ENCODE measurements at regions not wholly inside any gene's neighbourhood (a gene's known extent, or its start where the extent isn't known, plus 50 kb on each side); places are given as distances from the start of the nearest gene placed in this dataset.

- Histone ChIP-seq H3K4me3 (ENCODE audit: low read length) (no peak overlapping the region), H3K9ac (ENCODE audit: low read length) (no peak overlapping the region), H3K36me3 (ENCODE audit: control insufficient read depth, insufficient read depth, low read length) (no peaks in the 10 kb centered on the region), H3K27me3 (ENCODE audit: control insufficient read depth, insufficient read depth, low read length) (no peaks in the 10 kb centered on the region), H3K9me3 (ENCODE audit: control insufficient read depth, low read length) (no peaks in the 10 kb centered on the region), H3K4me1 (ENCODE audit: control insufficient read depth, insufficient read depth, low read length) (peaks cover 51% of the 10 kb centered on the region)
These were observed 141.1 kb downstream of the CEP57L1 start for GRCh38 chr6:109236115-109237076.

- Histone ChIP-seq H3K9me3 (ENCODE audit: control insufficient read depth, low read length) (no peaks in the 10 kb centered on the region), H3K9ac (ENCODE audit: low read length) (no peak overlapping the region), H3K27me3 (ENCODE audit: control insufficient read depth, insufficient read depth, low read length) (no peaks in the 10 kb centered on the region), H3K4me1 (ENCODE audit: control insufficient read depth, insufficient read depth, low read length) (peaks cover 58% of the 10 kb centered on the region), H3K4me3 (ENCODE audit: low read length) (no peak overlapping the region), H3K36me3 (ENCODE audit: control insufficient read depth, insufficient read depth, low read length) (no peaks in the 10 kb centered on the region)
These were observed 140.3 kb downstream of the CEP57L1 start for GRCh38 chr6:109235481-109236038.

- Histone ChIP-seq H3K4me3 (ENCODE audit: low read length) (no peak overlapping the region), H3K27me3 (ENCODE audit: control insufficient read depth, insufficient read depth, low read length) (no peaks in the 10 kb centered on the region), H3K9ac (ENCODE audit: low read length) (no peak overlapping the region), H3K36me3 (ENCODE audit: control insufficient read depth, insufficient read depth, low read length) (no peaks in the 10 kb centered on the region), H3K9me3 (ENCODE audit: control insufficient read depth, low read length) (no peaks in the 10 kb centered on the region), H3K4me1 (ENCODE audit: control insufficient read depth, insufficient read depth, low read length) (peaks cover 48% of the 10 kb centered on the region)
These were observed 135.1 kb downstream of the CEP57L1 start for GRCh38 chr6:109230453-109230852.

GRCh38 chr6:109229536-109229935, 134.2 kb downstream of the CEP57L1 start:
- Histone ChIP-seq H3K4me1 (ENCODE audit: control insufficient read depth, insufficient read depth, low read length) (peaks cover 48% of the 10 kb centered on the region), H3K36me3 (ENCODE audit: control insufficient read depth, insufficient read depth, low read length) (no peaks in the 10 kb centered on the region), H3K9me3 (ENCODE audit: control insufficient read depth, low read length) (no peaks in the 10 kb centered on the region), H3K9ac (ENCODE audit: low read length) (no peak overlapping the region), H3K4me3 (ENCODE audit: low read length) (no peak overlapping the region), H3K27me3 (ENCODE audit: control insufficient read depth, insufficient read depth, low read length) (no peaks in the 10 kb centered on the region)

- H3K9me3 ChIP-seq (ENCODE audit: control insufficient read depth, low read length), result no peaks in the 10 kb centered on the region
- no peak overlapping the region for H3K4me3 ChIP-seq (ENCODE audit: low read length)
- no peaks in the 10 kb centered on the region for H3K27me3 ChIP-seq (ENCODE audit: control insufficient read depth, insufficient read depth, low read length)
- no peaks in the 10 kb centered on the region for H3K36me3 ChIP-seq (ENCODE audit: control insufficient read depth, insufficient read depth, low read length)
- peaks cover 48% of the 10 kb centered on the region for H3K4me1 ChIP-seq (ENCODE audit: control insufficient read depth, insufficient read depth, low read length)
- no peak overlapping the region for H3K9ac ChIP-seq (ENCODE audit: low read length)
These were observed 132.3 kb downstream of the CEP57L1 start for GRCh38 chr6:109227646-109228045.

GRCh38 chr6:109226353-109226752, 131.0 kb downstream of the CEP57L1 start:
- no peak overlapping the region for H3K9ac ChIP-seq (ENCODE audit: low read length)
- peaks cover 42% of the 10 kb centered on the region for H3K4me1 ChIP-seq (ENCODE audit: control insufficient read depth, insufficient read depth, low read length)
- H3K9me3 ChIP-seq (ENCODE audit: control insufficient read depth, low read length), result no peaks in the 10 kb centered on the region
- H3K36me3 ChIP-seq (ENCODE audit: control insufficient read depth, insufficient read depth, low read length), result no peaks in the 10 kb centered on the region
- no peaks in the 10 kb centered on the region for H3K27me3 ChIP-seq (ENCODE audit: control insufficient read depth, insufficient read depth, low read length)
- H3K4me3 ChIP-seq (ENCODE audit: low read length), result no peak overlapping the region

- Histone ChIP-seq H3K36me3 (ENCODE audit: control insufficient read depth, insufficient read depth, low read length) (no peaks in the 10 kb centered on the region), H3K9me3 (ENCODE audit: control insufficient read depth, low read length) (no peaks in the 10 kb centered on the region), H3K4me3 (ENCODE audit: low read length) (no peak overlapping the region), H3K9ac (ENCODE audit: low read length) (no peak overlapping the region), H3K4me1 (ENCODE audit: control insufficient read depth, insufficient read depth, low read length) (peaks cover 38% of the 10 kb centered on the region), H3K27me3 (ENCODE audit: control insufficient read depth, insufficient read depth, low read length) (no peaks in the 10 kb centered on the region)
These were observed 130.6 kb downstream of the CEP57L1 start for GRCh38 chr6:109225946-109226345.

- H3K9ac ChIP-seq (ENCODE audit: low read length), result no peak overlapping the region
- H3K36me3 ChIP-seq (ENCODE audit: control insufficient read depth, insufficient read depth, low read length), result no peaks in the 10 kb centered on the region
- no peaks in the 10 kb centered on the region for H3K27me3 ChIP-seq (ENCODE audit: control insufficient read depth, insufficient read depth, low read length)
- no peak overlapping the region for H3K4me3 ChIP-seq (ENCODE audit: low read length)
- peaks cover 28% of the 10 kb centered on the region for H3K4me1 ChIP-seq (ENCODE audit: control insufficient read depth, insufficient read depth, low read length)
- H3K9me3 ChIP-seq (ENCODE audit: control insufficient read depth, low read length), result no peaks in the 10 kb centered on the region
These were observed 129.7 kb downstream of the CEP57L1 start for GRCh38 chr6:109224994-109225393.

GRCh38 chr6:109224107-109224875, 129.0 kb downstream of the CEP57L1 start:
- Histone ChIP-seq H3K36me3 (ENCODE audit: control insufficient read depth, insufficient read depth, low read length) (no peaks in the 10 kb centered on the region), H3K27me3 (ENCODE audit: control insufficient read depth, insufficient read depth, low read length) (no peaks in the 10 kb centered on the region), H3K4me3 (ENCODE audit: low read length) (no peak overlapping the region), H3K4me1 (ENCODE audit: control insufficient read depth, insufficient read depth, low read length) (peaks cover 21% of the 10 kb centered on the region), H3K9me3 (ENCODE audit: control insufficient read depth, low read length) (no peaks in the 10 kb centered on the region), H3K9ac (ENCODE audit: low read length) (no peak overlapping the region)

- H3K4me3 ChIP-seq (ENCODE audit: low read length), result no peak overlapping the region
- no peaks in the 10 kb centered on the region for H3K36me3 ChIP-seq (ENCODE audit: control insufficient read depth, insufficient read depth, low read length)
- peaks cover 8% of the 10 kb centered on the region for H3K4me1 ChIP-seq (ENCODE audit: control insufficient read depth, insufficient read depth, low read length)
- H3K9ac ChIP-seq (ENCODE audit: low read length), result no peak overlapping the region
- H3K27me3 ChIP-seq (ENCODE audit: control insufficient read depth, insufficient read depth, low read length), result no peaks in the 10 kb centered on the region
- H3K9me3 ChIP-seq (ENCODE audit: control insufficient read depth, low read length), result no peaks in the 10 kb centered on the region
These were observed 127.5 kb downstream of the CEP57L1 start for GRCh38 chr6:109222848-109223247.

- H3K4me3 ChIP-seq (ENCODE audit: low read length), result no peak overlapping the region
- no peak overlapping the region for H3K9ac ChIP-seq (ENCODE audit: low read length)
- no peaks in the 10 kb centered on the region for H3K4me1 ChIP-seq (ENCODE audit: control insufficient read depth, insufficient read depth, low read length)
- H3K27me3 ChIP-seq (ENCODE audit: control insufficient read depth, insufficient read depth, low read length), result no peaks in the 10 kb centered on the region
- no peaks in the 10 kb centered on the region for H3K9me3 ChIP-seq (ENCODE audit: control insufficient read depth, low read length)
- no peaks in the 10 kb centered on the region for H3K36me3 ChIP-seq (ENCODE audit: control insufficient read depth, insufficient read depth, low read length)
These were observed 126.4 kb downstream of the CEP57L1 start for GRCh38 chr6:109221543-109222195.
